Peyer's patch (tissue), 4 donors: ENCODE measurements at regions not wholly inside any gene's neighbourhood (a gene's known extent, or its start where the extent isn't known, plus 50 kb on each side); places are given as distances from the start of the nearest gene placed in this dataset.

Source experiments
- CTCF ChIP-seq, 6 experiments: fragments of 450-650 bp in 4 of 6; fragments of 200-600 bp in 2 of 6; sonication (generic) in 1 of 6; IDR thresholded peaks; one replicate each; pipeline ENCODE4 v1.5.1; 2017 to 2019; ENCODE audit warnings: antibody characterized with exemption in 6 of 6, mild to moderate bottlenecking in 3 of 6, moderate library complexity in 1 of 6
- POLR2A ChIP-seq, 2 donors: fragments of 450-650 bp; IDR thresholded peaks; one replicate each; pipeline ENCODE4 v1.5.1; 2017; ENCODE audit warnings: antibody characterized with exemption in 2 of 2, mild to moderate bottlenecking in 2 of 2, moderate library complexity in 2 of 2

GRCh38 chr5:57582578-57583070, 100.0 kb upstream of the ACTBL2 start:
- no peak for TF ChIP-seq POLR2A (IDR thresholded peaks at IDR 0.05)
- no peak for TF ChIP-seq CTCF (IDR thresholded peaks at IDR 0.05)
